Astrocyte (in vitro differentiated cells and primary cell): ENCODE measurements at regions not wholly inside any gene's neighbourhood (a gene's known extent, or its start where the extent isn't known, plus 50 kb on each side); places are given as distances from the start of the nearest gene placed in this dataset.

Source experiments
- DNase-seq: peaks from one replicate; pipeline ENCODE4 v3.0.0-alpha.2; 2010; ENCODE audit warnings: low read depth
- FAIRE-seq: peaks from 2 replicates; lab custom pipeline; 2011; peaks lifted over from hg19 to GRCh38; lab: Jason Lieb, UNC
- H2AFZ ChIP-seq: 2 replicates; pipeline ENCODE4 v1.6.0; 2012; ENCODE audit warnings: low read depth, low read length, inconsistent platforms
- H3K27ac ChIP-seq: 2 replicates; pipeline ENCODE4 v1.5.1; 2011; ENCODE audit warnings: low read depth, low read length, inconsistent platforms
- H3K27me3 ChIP-seq: 2 replicates; pipeline ENCODE4 v1.6.0; 2011; ENCODE audit warnings: low read length, inconsistent platforms; ENCODE audit not compliant: insufficient read depth
- H3K36me3 ChIP-seq: 2 replicates; pipeline ENCODE4 v1.5.1; 2011; ENCODE audit warnings: low read length, inconsistent platforms; ENCODE audit not compliant: insufficient read depth
- H3K4me1 ChIP-seq: 2 replicates; pipeline ENCODE4 v1.5.1; 2011; ENCODE audit warnings: low read length, inconsistent platforms; ENCODE audit not compliant: insufficient read depth
- H3K4me2 ChIP-seq: 2 replicates; pipeline ENCODE4 v1.6.0; 2012; ENCODE audit warnings: low read length, inconsistent platforms
- H3K4me3 ChIP-seq: 2 replicates; pipeline ENCODE4 v1.5.1; 2011; ENCODE audit warnings: low read depth, mild to moderate bottlenecking, low read length, inconsistent platforms; ENCODE audit not compliant: insufficient read depth
- H3K79me2 ChIP-seq: 2 replicates; pipeline ENCODE4 v1.6.0; 2012; ENCODE audit warnings: mild to moderate bottlenecking, low read length, inconsistent platforms; ENCODE audit not compliant: insufficient read depth
- H3K9ac ChIP-seq: 2 replicates; pipeline ENCODE4 v1.6.0; 2012; ENCODE audit warnings: mild to moderate bottlenecking, low read length, inconsistent platforms
- H3K9me3 ChIP-seq: 2 replicates; pipeline ENCODE4 v1.5.1; 2012; ENCODE audit warnings: low read depth, mild to moderate bottlenecking, low read length, inconsistent platforms; ENCODE audit not compliant: insufficient read depth
- H4K20me1 ChIP-seq: 2 replicates; pipeline ENCODE4 v1.6.0; 2012; ENCODE audit warnings: low read length, inconsistent platforms; ENCODE audit not compliant: insufficient read depth
- H3K27ac Mint-ChIP-seq: one replicate; pipeline ENCODE4 v1.8.0; 2021; ENCODE audit warnings: mild to moderate bottlenecking, mixed read lengths; ENCODE audit not compliant: unreplicated experiment
- H3K27me3 Mint-ChIP-seq: one replicate; pipeline ENCODE4 v1.8.0; 2021; ENCODE audit warnings: low read depth, mixed read lengths; ENCODE audit not compliant: unreplicated experiment
- H3K36me3 Mint-ChIP-seq: one replicate; pipeline ENCODE4 v1.8.0; 2021; ENCODE audit warnings: low read depth, mixed read lengths; ENCODE audit not compliant: unreplicated experiment
- H3K4me1 Mint-ChIP-seq: one replicate; pipeline ENCODE4 v1.8.0; 2021; ENCODE audit warnings: low read depth, mixed read lengths; ENCODE audit not compliant: unreplicated experiment
- H3K4me3 Mint-ChIP-seq: one replicate; pipeline ENCODE4 v1.8.0; 2021; ENCODE audit warnings: mild to moderate bottlenecking, moderate library complexity, mixed read lengths; ENCODE audit not compliant: unreplicated experiment
- H3K9me3 Mint-ChIP-seq: one replicate; pipeline ENCODE4 v1.8.0; 2021; ENCODE audit warnings: mild to moderate bottlenecking, mixed read lengths; ENCODE audit not compliant: unreplicated experiment
- EZH2 ChIP-seq: IDR thresholded peaks from 2 replicates; pipeline ENCODE4 v1.6.1; 2012; ENCODE audit warnings: mild to moderate bottlenecking, low read length, inconsistent platforms; ENCODE audit not compliant: insufficient read depth
- TF ChIP-seq, protein P1 (sequence below): IDR thresholded peaks from 2 replicates; pipeline ENCODE4 v1.5.1; 2011; ENCODE audit warnings: low read depth, mild to moderate bottlenecking, inconsistent platforms, low read length, moderate library complexity; ENCODE audit not compliant: insufficient read depth

DNA sequence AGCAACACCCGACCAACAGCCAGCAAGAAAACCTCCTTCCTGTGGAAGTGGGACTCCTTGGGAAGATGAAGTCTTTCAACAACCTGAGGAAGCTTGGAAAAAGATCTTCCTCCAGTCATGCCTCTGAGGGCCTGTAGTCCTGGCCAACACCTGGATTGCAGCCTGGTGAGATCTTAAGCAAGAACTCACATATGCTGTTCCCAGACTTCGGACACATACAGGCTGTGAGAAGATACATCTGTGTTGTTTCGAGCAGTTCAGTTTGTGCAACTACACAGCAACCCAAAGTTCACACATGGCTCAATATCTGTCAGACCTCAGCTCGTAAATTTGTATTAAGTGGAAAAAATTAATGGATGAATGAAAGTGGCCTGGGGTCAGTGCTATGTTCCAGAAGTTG is 65.1 kb upstream of the UBAC2 start:
- DNase-seq (no peak), FAIRE-seq (no peak)
- H3K27me3 Mint-ChIP-seq: peaks cover 2% of the 10 kb centered on the region
- H3K4me1 ChIP-seq: no peaks in the 10 kb centered on the region
- no peak overlapping the region for H3K9ac ChIP-seq
- no peaks in the 10 kb centered on the region for H3K79me2 ChIP-seq
- H3K4me1 Mint-ChIP-seq: peaks cover 9% of the 10 kb centered on the region
- H3K36me3 ChIP-seq: no peaks in the 10 kb centered on the region
- no peaks in the 10 kb centered on the region for H4K20me1 ChIP-seq
- no peak overlapping the region for H3K4me3 Mint-ChIP-seq
- no peaks in the 10 kb centered on the region for H3K9me3 ChIP-seq
- peaks cover 3% of the 10 kb centered on the region for H3K9me3 Mint-ChIP-seq
- no peak overlapping the region for H3K4me3 ChIP-seq
- H3K27ac Mint-ChIP-seq: no peak overlapping the region
- H3K27me3 ChIP-seq: no peaks in the 10 kb centered on the region
- H3K36me3 Mint-ChIP-seq: no peaks in the 10 kb centered on the region
- TF ChIP-seq, protein P1, sequence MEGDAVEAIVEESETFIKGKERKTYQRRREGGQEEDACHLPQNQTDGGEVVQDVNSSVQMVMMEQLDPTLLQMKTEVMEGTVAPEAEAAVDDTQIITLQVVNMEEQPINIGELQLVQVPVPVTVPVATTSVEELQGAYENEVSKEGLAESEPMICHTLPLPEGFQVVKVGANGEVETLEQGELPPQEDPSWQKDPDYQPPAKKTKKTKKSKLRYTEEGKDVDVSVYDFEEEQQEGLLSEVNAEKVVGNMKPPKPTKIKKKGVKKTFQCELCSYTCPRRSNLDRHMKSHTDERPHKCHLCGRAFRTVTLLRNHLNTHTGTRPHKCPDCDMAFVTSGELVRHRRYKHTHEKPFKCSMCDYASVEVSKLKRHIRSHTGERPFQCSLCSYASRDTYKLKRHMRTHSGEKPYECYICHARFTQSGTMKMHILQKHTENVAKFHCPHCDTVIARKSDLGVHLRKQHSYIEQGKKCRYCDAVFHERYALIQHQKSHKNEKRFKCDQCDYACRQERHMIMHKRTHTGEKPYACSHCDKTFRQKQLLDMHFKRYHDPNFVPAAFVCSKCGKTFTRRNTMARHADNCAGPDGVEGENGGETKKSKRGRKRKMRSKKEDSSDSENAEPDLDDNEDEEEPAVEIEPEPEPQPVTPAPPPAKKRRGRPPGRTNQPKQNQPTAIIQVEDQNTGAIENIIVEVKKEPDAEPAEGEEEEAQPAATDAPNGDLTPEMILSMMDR: no peak
- no peak for TF ChIP-seq EZH2
- no peak overlapping the region for H2AFZ ChIP-seq
- no peak overlapping the region for H3K4me2 ChIP-seq
- H3K27ac ChIP-seq: no peak overlapping the region

DNA sequence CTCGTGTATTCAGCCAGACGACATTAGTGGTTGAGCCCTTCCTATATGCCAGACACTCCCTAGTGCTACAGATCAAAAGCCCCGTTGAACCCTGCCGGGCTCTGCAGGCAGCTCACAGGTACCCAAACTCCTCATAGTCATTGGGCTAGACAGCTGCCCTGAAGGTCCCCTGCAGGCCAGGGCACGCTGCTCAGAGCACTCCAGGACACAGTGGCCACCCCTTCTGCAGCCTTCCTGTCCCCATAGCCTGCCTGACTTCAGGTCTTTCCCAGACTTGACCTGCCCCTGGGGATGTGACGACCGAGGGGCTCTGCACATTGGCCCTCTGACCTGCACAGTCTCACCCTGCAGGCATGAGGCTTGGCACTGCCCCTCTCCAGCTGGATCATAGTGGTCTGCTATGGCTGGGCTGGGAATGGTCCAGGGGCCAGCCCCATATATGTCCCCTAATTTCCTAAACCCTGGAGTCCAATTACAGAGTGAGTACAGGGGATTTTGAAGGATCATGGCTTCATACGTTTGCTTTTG is 64.2 kb upstream of the UBAC2 start:
- no peak for DNase-seq
- Mint-ChIP-seq H3K27me3 (peaks cover 2% of the 10 kb centered on the region), H3K9me3 (peaks cover 12% of the 10 kb centered on the region), H3K4me1 (peaks cover 9% of the 10 kb centered on the region), H3K36me3 (no peaks in the 10 kb centered on the region), H3K4me3 (no peak overlapping the region), H3K27ac (no peak overlapping the region)
- Histone ChIP-seq H3K9ac (no peak overlapping the region), H3K4me3 (no peak overlapping the region), H3K9me3 (no peaks in the 10 kb centered on the region), H3K27ac (no peak overlapping the region), H4K20me1 (no peaks in the 10 kb centered on the region), H2AFZ (no peak overlapping the region), H3K36me3 (no peaks in the 10 kb centered on the region), H3K27me3 (no peaks in the 10 kb centered on the region), H3K4me2 (no peak overlapping the region), H3K4me1 (no peaks in the 10 kb centered on the region), H3K79me2 (no peaks in the 10 kb centered on the region)
- no peak for FAIRE-seq
- TF ChIP-seq, protein P1: no peak
- no peak for TF ChIP-seq EZH2

DNA sequence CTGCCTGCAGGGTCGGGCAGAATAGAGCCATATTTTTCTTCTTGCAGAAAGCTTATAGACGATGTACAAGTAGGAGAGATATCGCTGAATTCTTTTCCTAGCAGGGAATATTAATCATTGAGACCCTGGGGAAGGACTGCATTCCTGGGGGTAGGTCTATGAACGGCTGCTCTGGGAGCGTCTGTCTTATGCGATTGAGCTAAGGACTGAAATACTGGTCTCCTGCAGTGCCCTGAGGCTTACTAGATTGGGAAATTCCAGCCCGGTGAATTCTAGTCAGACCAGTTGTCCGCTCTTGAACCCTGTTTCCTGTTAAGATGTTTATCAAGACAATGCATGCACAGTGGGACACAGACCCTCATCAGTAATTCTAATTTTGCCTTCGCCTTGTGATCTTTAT is 59.8 kb upstream of the UBAC2 start:
- Mint-ChIP-seq H3K4me1 (no peaks in the 10 kb centered on the region), H3K36me3 (no peaks in the 10 kb centered on the region), H3K4me3 (no peak overlapping the region), H3K9me3 (peaks cover 13% of the 10 kb centered on the region), H3K27me3 (peaks cover 2% of the 10 kb centered on the region), H3K27ac (no peak overlapping the region)
- Histone ChIP-seq H3K9ac (no peak overlapping the region), H3K4me2 (no peak overlapping the region), H3K9me3 (no peaks in the 10 kb centered on the region), H3K4me1 (no peaks in the 10 kb centered on the region), H4K20me1 (no peaks in the 10 kb centered on the region), H3K4me3 (no peak overlapping the region), H3K36me3 (no peaks in the 10 kb centered on the region), H2AFZ (no peak overlapping the region), H3K27ac (no peak overlapping the region), H3K27me3 (no peaks in the 10 kb centered on the region), H3K79me2 (no peaks in the 10 kb centered on the region)
- TF ChIP-seq EZH2: no peak
- TF ChIP-seq, protein P1: no peak
- no peak for FAIRE-seq
- DNase-seq: no peak
